ENCODE measurements at regions not wholly inside any gene's neighbourhood (a gene's known extent, or its start where the extent isn't known, plus 50 kb on each side); places are given as distances from the start of the nearest gene placed in this dataset.

DNA sequence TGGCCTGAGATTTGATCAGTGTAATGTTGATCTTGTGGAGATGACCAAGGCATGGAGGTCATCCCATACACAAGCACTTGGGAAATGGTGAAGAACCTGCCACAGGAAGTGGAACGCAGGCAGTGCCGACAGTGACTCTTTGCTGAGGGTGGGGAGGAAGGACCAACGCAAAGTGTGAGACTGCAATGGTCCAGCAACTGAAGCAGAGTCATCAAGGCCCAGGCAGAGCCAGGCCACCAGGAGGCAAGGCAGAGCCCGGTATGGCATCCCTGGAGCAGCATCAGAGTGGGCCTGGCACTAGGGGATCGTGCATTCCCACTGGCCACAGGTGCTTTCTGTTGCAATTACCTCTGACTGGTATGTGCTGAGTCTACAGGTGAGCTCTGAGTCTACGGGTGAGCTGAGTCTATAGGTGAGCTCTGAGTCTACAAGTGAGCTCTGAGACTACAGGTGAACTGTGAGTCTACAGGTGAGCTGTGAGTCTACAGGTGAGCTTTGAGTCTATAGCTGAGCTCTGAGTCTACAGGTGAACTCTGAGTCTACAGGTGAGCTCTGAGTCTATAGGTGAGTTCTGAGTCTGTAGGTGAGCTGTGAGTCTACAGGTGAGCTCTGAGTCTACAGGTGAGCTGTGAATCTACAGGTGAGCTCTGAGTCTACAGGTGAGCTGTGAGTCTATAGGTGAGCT, 132.9 kb downstream of the KLF6 start:
- TF ChIP-seq, protein P1, sequence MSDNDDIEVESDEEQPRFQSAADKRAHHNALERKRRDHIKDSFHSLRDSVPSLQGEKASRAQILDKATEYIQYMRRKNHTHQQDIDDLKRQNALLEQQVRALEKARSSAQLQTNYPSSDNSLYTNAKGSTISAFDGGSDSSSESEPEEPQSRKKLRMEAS (IDR thresholded peaks at IDR 0.05; ENCODE audit: low read depth, low read length): no peak
- TF ChIP-seq MYC (IDR thresholded peaks at IDR 0.05; ENCODE audit: low read depth, low read length) (no peak), POLR2A (IDR thresholded peaks at IDR 0.05; ENCODE audit: extremely low read depth, insufficient read length) (no peak)
- TF ChIP-seq, protein P2, sequence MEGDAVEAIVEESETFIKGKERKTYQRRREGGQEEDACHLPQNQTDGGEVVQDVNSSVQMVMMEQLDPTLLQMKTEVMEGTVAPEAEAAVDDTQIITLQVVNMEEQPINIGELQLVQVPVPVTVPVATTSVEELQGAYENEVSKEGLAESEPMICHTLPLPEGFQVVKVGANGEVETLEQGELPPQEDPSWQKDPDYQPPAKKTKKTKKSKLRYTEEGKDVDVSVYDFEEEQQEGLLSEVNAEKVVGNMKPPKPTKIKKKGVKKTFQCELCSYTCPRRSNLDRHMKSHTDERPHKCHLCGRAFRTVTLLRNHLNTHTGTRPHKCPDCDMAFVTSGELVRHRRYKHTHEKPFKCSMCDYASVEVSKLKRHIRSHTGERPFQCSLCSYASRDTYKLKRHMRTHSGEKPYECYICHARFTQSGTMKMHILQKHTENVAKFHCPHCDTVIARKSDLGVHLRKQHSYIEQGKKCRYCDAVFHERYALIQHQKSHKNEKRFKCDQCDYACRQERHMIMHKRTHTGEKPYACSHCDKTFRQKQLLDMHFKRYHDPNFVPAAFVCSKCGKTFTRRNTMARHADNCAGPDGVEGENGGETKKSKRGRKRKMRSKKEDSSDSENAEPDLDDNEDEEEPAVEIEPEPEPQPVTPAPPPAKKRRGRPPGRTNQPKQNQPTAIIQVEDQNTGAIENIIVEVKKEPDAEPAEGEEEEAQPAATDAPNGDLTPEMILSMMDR (IDR thresholded peaks at IDR 0.05; ENCODE audit: low read depth, low read length): no peak
- DNase-seq (ENCODE audit: low read depth): no peak
- no peak overlapping the region for H3K4me3 ChIP-seq (ENCODE audit: low read depth, low read length)

DNA sequence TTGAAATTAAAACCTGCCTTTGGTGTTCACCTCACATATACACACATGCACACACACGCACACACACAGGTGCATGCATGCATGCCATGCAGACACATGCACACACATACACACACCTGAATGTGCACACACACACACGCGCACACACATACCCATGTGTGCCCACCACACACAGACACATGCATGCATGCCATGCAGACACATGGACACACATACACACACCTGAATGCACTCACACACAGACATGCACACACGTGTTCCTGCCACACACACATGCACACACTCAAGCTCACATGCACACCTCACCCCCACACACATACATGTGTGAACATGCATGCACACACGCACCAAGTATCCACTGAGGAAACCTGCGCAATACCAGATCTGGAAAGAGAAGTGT, 136.4 kb downstream of the KLF6 start:
- no peak for DNase-seq (ENCODE audit: low read depth)
- TF ChIP-seq, protein P2 (IDR thresholded peaks at IDR 0.05; ENCODE audit: low read depth, low read length): no peak
- TF ChIP-seq, protein P1 (IDR thresholded peaks at IDR 0.05; ENCODE audit: low read depth, low read length): no peak
- no peak for TF ChIP-seq MYC (IDR thresholded peaks at IDR 0.05; ENCODE audit: low read depth, low read length)
- TF ChIP-seq POLR2A (IDR thresholded peaks at IDR 0.05; ENCODE audit: extremely low read depth, insufficient read length): no peak
- H3K4me3 ChIP-seq (ENCODE audit: low read depth, low read length): no peak overlapping the region

DNA sequence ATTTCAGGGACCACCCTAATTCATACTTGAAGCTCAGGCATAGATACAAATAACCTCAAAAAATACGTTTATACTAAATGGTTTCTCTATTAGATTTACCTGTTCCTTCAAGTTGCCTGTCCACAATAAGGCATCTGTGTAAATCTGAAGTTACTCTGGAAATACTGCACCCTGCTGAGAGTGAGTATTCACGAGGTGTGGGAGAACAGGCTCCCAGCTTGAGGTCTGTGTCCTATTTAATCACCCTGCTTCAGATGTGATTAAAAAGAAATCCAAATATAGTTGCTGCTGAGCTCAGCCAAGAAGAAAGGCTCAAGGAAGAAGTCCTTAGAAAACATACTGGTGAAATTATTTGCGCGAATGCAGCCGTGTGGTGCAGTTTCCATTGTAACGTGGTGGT, 136.8 kb downstream of the KLF6 start:
- DNase-seq (ENCODE audit: low read depth): no peak
- TF ChIP-seq POLR2A (IDR thresholded peaks at IDR 0.05; ENCODE audit: extremely low read depth, insufficient read length) (no peak), MYC (IDR thresholded peaks at IDR 0.05; ENCODE audit: low read depth, low read length) (no peak)
- TF ChIP-seq, protein P1 (IDR thresholded peaks at IDR 0.05; ENCODE audit: low read depth, low read length): no peak
- TF ChIP-seq, protein P2 (IDR thresholded peaks at IDR 0.05; ENCODE audit: low read depth, low read length): no peak
- no peak overlapping the region for H3K4me3 ChIP-seq (ENCODE audit: low read depth, low read length)

DNA sequence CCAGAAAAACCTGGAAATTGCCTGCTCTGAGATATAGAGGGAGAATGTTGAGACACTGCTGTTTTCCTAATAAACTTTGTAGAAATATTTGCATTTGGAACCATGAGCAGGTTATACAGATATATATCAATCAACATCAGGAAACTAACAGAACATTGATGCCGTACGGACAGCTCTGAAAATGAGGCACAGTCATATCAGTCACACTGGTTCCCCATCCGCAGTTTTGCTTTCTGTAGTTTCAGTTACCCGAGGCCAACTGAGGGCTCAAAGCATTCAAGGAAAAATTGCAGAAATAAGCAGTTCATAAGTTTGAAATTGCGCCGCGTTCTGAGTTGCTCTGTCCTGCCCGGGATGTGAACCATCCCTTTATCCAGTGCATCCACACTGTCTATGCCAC, 137.9 kb downstream of the KLF6 start:
- DNase-seq (ENCODE audit: low read depth): no peak
- TF ChIP-seq, protein P1 (IDR thresholded peaks at IDR 0.05; ENCODE audit: low read depth, low read length): no peak
- TF ChIP-seq, protein P2 (IDR thresholded peaks at IDR 0.05; ENCODE audit: low read depth, low read length): no peak
- TF ChIP-seq POLR2A (IDR thresholded peaks at IDR 0.05; ENCODE audit: extremely low read depth, insufficient read length) (no peak), MYC (IDR thresholded peaks at IDR 0.05; ENCODE audit: low read depth, low read length) (no peak)

DNA sequence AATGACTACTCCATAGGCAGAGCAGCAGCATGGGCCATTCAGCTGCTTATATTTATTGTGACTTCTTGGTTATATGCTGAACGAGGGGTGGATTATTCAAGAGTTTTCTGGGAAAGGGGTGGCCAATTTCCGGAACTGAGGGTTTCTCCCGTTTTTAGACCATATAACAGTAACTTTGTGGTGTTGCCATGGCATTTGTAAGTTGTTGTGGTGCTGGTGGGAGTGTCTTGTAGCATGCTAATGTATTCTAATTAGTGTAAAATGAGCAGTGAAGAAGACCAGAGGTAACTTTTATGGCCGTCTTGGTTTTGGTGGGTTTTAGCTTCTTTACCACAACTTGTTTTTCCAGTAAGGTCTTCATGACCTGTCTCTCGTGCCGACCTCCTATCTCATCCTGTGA, 139.6 kb downstream of the KLF6 start:
- DNase-seq (ENCODE audit: low read depth): no peak
- TF ChIP-seq, protein P2 (IDR thresholded peaks at IDR 0.05; ENCODE audit: low read depth, low read length): no peak
- TF ChIP-seq POLR2A (IDR thresholded peaks at IDR 0.05; ENCODE audit: extremely low read depth, insufficient read length): no peak
- H3K4me3 ChIP-seq (ENCODE audit: low read depth, low read length): no peak overlapping the region

More for the DNA sequence above, 137.9 kb downstream of the KLF6 start:
- H3K4me3 ChIP-seq (ENCODE audit: low read depth, low read length): no peak overlapping the region

DNA sequence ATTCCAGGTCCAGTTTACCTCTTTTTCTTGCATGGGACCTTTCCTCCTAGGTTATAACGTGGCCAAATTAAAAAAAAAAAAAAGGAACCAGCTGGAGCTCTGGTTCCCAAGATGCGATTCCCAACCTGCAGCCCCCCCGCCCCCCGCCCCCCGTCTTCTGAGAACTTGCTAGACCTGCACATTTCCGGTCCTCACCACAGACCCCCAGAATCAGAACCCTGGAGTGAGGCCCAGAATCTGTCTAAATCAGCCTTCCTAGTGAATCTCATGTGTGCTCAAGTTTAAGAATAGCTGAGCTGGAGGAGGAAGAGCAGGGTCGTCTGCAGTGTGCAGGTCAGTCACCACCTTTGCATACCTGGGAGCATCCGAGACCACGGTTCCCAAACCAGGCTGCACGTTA, 144.2 kb downstream of the KLF6 start:
- DNase-seq (ENCODE audit: low read depth): no peak
- H3K4me3 ChIP-seq (ENCODE audit: low read depth, low read length): no peak overlapping the region
- TF ChIP-seq, protein P1 (IDR thresholded peaks at IDR 0.05; ENCODE audit: low read depth, low read length): no peak
- TF ChIP-seq, protein P2 (IDR thresholded peaks at IDR 0.05; ENCODE audit: low read depth, low read length): no peak
- TF ChIP-seq POLR2A (IDR thresholded peaks at IDR 0.05; ENCODE audit: extremely low read depth, insufficient read length) (no peak), MYC (IDR thresholded peaks at IDR 0.05; ENCODE audit: low read depth, low read length) (no peak)
